ENCODE measurements at regions not wholly inside any gene's neighbourhood (a gene's known extent, or its start where the extent isn't known, plus 50 kb on each side); places are given as distances from the start of the nearest gene placed in this dataset.
"Not testable (repeated sequence)": the region's sequence is repeated elsewhere in the genome, so short reads cannot be mapped to it uniquely, and the experiment has no call there.

DNA sequence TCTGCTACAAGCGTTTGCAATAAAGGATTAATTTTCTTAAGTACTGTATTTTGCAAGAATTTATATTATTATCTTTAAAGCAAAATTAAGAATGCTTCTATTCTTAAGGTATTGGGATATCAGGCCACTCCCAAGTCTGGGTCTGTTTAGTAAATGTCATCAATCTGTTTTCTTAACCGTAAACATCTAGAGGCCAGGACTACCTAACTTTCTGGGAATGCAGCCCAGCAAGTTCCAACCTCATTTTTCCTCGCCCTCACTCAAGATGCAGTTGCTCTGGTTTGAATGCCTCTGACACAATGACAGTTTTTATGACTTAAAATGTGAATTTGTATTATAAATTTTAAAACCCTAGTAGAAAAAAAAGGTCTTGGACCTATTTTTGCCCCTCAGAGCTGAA lies 143.5 kb downstream of the INHBA start:
- TF ChIP-seq, protein P1, sequence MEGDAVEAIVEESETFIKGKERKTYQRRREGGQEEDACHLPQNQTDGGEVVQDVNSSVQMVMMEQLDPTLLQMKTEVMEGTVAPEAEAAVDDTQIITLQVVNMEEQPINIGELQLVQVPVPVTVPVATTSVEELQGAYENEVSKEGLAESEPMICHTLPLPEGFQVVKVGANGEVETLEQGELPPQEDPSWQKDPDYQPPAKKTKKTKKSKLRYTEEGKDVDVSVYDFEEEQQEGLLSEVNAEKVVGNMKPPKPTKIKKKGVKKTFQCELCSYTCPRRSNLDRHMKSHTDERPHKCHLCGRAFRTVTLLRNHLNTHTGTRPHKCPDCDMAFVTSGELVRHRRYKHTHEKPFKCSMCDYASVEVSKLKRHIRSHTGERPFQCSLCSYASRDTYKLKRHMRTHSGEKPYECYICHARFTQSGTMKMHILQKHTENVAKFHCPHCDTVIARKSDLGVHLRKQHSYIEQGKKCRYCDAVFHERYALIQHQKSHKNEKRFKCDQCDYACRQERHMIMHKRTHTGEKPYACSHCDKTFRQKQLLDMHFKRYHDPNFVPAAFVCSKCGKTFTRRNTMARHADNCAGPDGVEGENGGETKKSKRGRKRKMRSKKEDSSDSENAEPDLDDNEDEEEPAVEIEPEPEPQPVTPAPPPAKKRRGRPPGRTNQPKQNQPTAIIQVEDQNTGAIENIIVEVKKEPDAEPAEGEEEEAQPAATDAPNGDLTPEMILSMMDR (IDR thresholded peaks at IDR 0.05; ENCODE audit: insufficient read depth, missing control alignments) = no peak
- DNase-seq (ENCODE audit: insufficient read length, low spot score) (no peak), FAIRE-seq (no peak)

DNA sequence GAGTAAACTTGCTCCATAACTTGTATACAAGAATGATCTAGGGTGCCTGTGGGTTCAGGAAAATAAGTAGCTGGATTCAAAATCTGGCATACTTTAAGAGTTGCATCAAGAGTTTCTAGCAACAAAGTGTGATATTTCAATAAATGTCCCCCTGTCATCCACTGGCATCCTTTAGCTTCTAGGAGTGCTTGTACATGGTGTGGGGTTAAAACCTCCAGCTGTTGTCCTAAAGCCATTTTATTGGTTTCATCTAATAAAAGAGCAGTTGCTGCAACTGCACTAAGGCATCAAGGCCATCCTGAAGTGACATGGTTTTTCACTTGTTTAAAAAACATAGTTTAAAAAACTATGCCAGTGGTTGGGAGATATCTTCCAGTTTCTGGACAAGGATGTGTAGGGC lies 148.4 kb downstream of the INHBA start:
- TF ChIP-seq, protein P1 (IDR thresholded peaks at IDR 0.05; ENCODE audit: insufficient read depth, missing control alignments) = no peak
- FAIRE-seq = no peak
- no peak for DNase-seq (ENCODE audit: insufficient read length, low spot score)

- not testable (repeated sequence) for FAIRE-seq; DNase-seq (ENCODE audit: insufficient read length, low spot score)
Observed at GRCh38 chr7:41550046-41550445, 152.8 kb downstream of the INHBA start.

GRCh38 chr7:41544241-41544640 lies 158.6 kb downstream of the INHBA start:
- TF ChIP-seq, protein P1 (IDR thresholded peaks at IDR 0.05; ENCODE audit: insufficient read depth, missing control alignments) = no peak
- DNase-seq (ENCODE audit: insufficient read length, low spot score) (no peak), FAIRE-seq (no peak)

GRCh38 chr7:41540601-41541000 lies 162.3 kb downstream of the INHBA start:
- no peak for DNase-seq (ENCODE audit: insufficient read length, low spot score)
- FAIRE-seq = no peak
- TF ChIP-seq, protein P1 (IDR thresholded peaks at IDR 0.05; ENCODE audit: insufficient read depth, missing control alignments) = no peak

DNA sequence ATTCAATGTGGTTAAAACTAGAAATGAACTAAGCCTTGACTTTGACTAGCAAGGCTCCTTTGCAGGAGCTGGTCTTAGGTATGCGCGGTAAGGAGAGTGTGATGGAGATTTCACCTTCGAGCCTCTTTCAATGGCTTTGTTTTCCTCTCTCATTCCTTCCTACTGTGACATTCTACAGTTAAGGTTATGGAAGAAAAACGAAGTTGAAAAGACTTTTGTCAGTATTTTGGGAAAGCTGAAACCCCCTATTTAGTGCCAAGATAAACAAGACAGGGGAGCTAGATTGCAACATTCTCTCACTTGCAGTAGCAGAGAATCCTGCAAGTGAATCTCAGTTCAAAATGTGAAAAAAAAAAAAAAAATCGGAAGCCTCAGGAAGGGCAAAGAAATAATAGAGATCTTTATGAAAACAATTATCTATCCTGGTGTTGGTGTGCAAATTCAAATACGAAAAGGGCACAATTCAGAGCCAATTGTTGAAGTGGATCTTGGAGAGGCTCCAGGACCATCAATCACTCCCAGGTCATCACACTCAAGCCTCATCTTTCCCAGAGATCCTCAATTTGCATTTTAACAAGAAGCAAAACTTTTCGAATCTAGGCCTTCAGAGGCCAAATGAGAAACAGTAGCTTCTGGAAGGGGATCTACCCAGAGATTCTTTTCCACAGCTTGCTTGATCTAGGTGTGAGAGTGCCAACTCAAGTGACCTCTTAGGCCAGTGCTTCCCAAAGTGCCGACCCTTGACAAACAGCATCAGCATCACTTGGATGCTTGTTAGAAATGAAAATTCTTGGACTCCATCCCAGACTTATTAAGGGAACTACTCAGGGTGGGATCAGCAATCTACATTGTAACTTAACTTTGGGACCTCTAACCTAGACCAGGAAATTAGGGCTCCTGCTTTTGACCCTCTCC lies 163.8 kb downstream of the INHBA start:
- DNase-seq (ENCODE audit: insufficient read length, low spot score) = no peak
- FAIRE-seq = no peak
- TF ChIP-seq, protein P1 (IDR thresholded peaks at IDR 0.05; ENCODE audit: insufficient read depth, missing control alignments) = no peak

DNA sequence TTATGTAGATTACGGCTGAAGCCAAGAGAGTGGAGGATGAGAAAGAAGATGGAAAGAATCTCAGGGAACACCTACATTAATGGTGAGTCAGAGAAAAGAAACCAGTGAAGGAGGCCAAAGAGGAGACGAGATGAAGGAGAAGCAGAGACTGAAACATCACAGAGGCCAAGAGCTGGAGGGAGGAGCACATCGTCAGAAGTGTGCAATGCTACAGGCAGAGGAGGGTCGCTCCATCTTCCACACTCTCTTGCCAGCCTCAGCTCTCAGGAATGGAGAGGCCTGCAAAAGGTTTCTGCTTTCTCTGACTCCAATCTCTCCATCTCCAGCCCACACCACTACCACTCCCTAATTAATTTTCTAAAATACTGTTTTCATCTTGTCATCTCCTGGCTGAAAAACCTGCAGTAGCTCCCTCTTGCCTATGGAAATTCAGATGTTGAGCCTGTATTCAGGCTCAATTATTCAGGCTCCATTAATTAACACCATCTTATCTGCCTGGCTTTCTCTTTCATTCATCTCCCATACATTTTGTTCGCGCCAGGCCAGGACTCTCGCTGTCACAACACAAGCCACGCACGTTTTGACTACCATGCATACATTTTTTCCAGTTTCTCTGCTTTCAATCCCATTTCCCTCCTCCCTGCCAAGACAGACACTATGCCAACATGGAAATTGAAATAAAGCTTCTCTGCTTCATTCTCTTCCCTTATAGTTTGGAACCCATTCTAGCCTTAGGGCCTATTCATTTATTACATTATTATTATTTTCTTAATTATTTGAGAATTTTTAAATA lies 165.8 kb downstream of the INHBA start:
- FAIRE-seq = no peak
- TF ChIP-seq, protein P1 (IDR thresholded peaks at IDR 0.05; ENCODE audit: insufficient read depth, missing control alignments) = no peak
- no peak for DNase-seq (ENCODE audit: insufficient read length, low spot score)

Measured in D721Med (cell line).